GM19395 (cell line): ENCODE measurements at regions not wholly inside any gene's neighbourhood (a gene's known extent, or its start where the extent isn't known, plus 50 kb on each side); places are given as distances from the start of the nearest gene placed in this dataset.

Source experiments
- ATAC-seq: cut with Tn5 transposase; IDR thresholded peaks from one replicate; pipeline ENCODE4 v1.9.1; 2021; ENCODE audit warnings: mild to moderate bottlenecking, moderate library complexity; ENCODE audit not compliant: unreplicated experiment

DNA sequence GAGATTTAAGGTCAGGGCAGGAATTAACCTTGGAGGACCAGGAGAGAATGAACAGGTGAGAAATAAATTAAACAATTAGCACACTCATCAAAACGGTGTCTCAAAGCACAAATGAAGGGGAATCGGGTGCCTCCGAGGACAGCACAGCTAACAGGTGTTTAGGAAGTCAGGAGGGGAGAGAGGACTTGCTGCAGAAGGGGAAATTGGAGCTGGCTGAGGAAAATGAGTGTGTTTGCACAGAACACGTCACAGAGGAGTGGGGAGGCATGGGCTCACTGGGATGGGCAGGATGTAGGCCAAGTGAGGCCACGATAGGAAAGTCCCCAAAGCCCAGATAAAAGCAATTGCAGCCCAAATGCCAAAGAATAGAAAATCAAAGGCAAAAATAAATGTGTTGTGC is 121.7 kb downstream of the ZNF664 start:
- ATAC-seq: no peak

DNA sequence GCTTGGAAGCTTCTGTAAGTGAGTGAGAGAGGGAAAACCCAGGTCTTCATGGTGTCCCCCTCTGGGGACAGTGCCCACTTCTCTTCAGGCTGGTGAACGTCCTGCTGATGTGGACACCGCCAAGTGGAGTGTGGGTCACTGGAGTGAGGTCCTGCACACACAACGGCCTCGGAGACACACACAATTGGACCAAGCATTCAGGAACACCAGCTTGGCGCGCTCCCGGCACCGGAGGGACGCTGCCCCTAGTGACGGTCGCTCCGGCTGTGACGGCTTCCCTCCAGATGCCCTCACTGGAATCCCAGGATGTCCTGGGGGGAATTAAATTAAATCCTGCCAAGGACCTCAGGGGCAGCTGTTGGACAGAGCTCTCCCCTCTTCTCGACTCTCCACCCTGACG is 123.1 kb downstream of the ZNF664 start:
- no peak for ATAC-seq

- ATAC-seq: no peak
Observed at GRCh38 chr12:124096869-124097434, 123.9 kb downstream of the ZNF664 start.

DNA sequence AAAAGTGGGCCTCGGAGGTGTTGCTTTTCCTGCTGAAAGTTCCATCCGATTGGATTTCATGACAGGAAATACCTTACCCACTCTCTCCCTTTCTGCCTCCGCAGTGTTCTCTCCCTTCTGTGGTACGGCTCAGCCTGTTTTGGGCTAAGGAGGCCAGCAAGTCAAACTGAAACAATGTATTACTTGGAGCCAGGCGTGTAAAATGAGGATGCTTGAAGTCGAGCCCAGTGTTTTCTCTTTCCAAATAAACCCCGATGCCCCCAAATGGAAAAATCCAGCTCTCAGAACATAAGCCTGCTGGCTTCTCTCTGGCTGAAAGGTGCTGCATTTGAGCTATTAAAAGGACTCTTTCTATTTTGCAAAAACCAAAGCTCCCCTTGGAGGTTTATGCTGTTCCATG is 124.7 kb downstream of the ZNF664 start:
- no peak for ATAC-seq

DNA sequence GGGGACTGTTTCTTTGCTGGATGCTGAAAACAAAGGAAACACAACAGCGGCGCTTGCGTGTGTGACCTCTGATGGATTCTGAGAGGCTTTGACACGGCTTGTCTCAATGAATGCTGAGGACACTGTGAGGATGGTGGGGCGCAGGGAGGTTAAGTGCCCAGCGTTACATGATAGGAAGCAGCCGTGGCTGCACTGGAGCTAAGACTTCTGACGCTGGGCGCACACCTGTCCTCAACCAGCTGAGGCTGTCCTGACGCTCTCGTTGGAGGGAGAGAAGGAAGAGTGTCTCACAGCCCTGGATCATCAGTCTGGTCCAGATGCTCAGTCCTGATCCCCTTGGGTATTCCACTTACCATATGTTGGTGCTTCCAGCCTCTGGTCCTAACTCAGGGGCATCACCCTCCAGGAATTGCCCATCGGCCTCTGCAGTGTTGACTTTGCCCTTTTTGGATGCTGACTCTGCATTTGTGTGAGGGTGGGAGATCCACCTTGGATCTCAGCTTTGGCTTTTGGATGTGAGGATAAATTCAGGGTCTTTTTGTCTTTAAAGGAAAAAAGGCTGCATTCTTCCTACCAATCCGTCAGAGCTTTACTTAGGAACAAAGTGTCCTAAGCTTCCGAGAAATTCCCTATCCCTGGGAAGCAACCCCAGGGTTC is 125.2 kb downstream of the ZNF664 start:
- ATAC-seq: no peak

GRCh38 chr12:124098887-124099286 is 125.9 kb downstream of the ZNF664 start:
- no peak for ATAC-seq

- ATAC-seq: no peak
Observed at GRCh38 chr12:124099661-124100060, 126.6 kb downstream of the ZNF664 start.

GRCh38 chr12:124100572-124101178 is 127.7 kb downstream of the ZNF664 start:
- ATAC-seq: no peak

GRCh38 chr12:124105546-124105945 is 132.5 kb downstream of the ZNF664 start:
- ATAC-seq: no peak

DNA sequence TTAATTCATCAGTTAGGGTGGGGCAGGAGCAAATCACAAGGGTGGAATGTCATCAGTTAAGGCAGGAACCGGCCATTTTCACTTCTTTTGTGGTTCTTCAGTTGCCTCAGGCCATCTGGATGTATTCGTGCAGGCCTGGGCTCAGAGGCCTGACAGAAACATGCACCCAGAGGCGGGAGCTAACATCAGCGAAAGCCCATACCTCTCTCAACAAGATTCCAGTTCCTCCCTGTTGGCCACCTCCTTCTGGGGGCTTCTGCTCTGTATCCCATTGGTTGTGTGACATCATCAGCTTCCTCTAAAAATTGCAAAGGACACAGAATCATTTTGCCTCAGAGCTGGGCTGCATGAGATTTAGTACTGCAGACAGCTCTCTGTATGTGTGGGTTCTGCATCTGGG is 134.3 kb downstream of the ZNF664 start:
- no peak for ATAC-seq

- no peak for ATAC-seq
Observed at GRCh38 chr12:124109760-124110159, 136.7 kb downstream of the ZNF664 start.

DNA sequence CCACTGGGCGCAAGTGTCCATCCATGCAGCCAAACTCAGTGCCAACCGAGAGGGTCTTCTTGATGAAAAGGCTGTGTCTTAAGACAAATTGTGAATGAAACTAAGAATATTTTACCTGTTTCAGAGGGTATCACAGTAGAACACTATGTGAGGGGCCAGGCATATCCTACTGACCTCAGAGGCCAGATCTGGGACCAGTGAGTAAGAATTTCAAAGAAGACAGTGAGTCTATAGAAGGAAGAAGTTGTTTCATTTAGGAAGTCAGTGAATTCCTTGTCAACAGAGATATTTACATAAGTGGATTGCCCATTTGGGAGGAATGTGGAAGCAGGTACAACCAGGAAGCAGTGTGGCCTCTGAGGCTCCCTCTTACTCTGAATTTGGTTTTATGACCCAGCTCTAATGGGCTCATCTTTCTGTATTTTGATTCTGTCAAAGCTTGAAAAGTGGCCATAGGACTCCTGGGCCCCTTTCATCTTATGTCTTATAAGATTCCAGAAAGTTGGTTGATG is 137.4 kb downstream of the ZNF664 start:
- ATAC-seq: no peak

- ATAC-seq: no peak
Observed at GRCh38 chr12:124111006-124111405, 138.0 kb downstream of the ZNF664 start.

DNA sequence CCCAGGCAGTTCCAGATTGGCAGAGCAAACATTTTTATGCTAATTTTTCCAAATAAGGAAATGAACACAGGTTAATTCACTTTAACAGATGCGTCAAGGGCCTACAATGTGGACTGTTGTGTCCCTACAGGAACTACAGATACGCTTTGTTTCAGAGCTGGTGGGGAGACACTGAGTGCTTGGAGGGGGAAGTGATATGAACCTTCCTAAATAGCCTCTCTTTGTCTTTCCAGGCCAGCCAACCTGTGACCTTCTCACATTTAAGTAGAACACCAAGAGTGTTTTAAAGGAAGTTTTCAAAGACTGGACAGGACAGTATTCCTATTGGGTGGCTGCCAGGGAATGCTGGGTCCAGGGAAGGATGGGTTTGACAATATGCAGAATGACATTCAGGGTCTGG is 141.3 kb downstream of the ZNF664 start:
- ATAC-seq: no peak

DNA sequence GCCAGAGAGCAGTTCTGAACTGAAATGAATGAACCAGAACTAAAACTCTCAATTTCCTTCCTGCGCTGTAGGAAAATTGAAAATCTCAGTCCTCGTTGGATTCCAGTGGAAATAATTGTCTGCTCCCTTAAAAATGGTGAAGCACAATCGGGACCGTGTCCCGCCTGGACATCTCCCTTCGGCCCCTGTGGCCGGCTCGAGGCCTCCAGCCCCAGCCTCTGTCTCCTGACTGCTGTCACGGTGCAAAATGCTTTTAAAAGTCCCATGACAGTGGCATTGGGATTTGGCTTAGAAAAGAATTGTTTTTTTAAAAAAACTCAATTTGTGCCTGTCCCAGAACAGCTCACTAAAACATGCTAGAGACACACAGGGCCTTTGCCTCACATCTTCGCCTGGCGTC is 142.5 kb downstream of the ZNF664 start:
- no peak for ATAC-seq

- ATAC-seq: no peak
Observed at GRCh38 chr12:124115976-124116690, 143.1 kb downstream of the ZNF664 start.

DNA sequence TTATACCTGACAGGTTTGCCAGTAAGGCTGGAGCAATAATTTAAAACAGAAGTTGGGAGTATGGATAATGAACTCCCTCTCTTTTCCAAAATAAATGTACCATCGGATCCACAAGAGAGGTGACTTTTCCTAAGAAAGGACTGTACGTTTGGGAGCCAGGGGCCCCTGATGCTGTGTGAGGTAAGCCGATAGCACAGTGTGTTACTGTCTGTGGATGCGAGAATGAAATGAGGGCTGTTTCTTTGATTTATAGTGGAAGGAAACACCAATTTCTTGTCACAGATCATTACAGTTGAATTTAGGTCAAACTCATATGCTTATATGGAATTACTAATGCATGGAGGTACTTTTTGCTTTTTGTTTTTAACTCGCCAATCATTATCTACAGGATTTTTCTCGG is 147.7 kb downstream of the ZNF664 start:
- ATAC-seq: no peak

GRCh38 chr12:124122722-124123121 is 149.7 kb downstream of the ZNF664 start:
- no peak for ATAC-seq

GRCh38 chr12:124123296-124124000 is 150.4 kb downstream of the ZNF664 start:
- ATAC-seq: no peak

DNA sequence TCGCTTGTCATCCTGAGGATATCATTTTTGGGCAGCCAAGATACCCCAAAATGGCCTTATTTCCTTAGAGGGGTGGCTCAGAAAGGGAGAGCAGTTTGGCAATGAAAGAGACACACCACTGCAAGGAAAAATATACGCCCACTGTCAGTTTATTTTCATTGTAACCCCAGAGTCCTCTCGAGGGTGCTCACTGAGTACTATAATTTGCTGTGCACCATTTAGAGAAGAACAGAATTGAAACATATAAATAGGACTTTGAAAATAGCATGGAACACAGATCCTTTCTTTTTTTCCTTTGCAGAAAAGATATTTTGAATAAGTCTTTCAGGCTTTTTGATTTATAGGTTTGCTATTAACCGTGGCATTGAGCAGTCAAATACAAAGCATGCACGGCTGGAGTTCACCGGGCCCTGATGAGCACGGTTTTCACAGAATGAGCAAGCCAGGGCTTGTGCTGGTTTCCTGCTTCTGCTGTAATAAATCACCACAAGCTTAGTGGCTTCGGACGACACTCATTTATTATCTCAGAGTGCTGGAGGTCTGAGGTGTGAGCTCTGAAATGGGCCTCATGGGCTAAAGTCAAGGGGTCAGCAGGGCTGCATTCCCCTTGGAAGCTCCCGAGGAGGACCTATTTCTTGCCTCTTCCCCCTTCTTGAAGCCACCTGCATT is 152.3 kb downstream of the ZNF664 start:
- ATAC-seq: peak; percentile 70
